ENCODE measurements at regions not wholly inside any gene's neighbourhood (a gene's known extent, or its start where the extent isn't known, plus 50 kb on each side); places are given as distances from the start of the nearest gene placed in this dataset.

DNA sequence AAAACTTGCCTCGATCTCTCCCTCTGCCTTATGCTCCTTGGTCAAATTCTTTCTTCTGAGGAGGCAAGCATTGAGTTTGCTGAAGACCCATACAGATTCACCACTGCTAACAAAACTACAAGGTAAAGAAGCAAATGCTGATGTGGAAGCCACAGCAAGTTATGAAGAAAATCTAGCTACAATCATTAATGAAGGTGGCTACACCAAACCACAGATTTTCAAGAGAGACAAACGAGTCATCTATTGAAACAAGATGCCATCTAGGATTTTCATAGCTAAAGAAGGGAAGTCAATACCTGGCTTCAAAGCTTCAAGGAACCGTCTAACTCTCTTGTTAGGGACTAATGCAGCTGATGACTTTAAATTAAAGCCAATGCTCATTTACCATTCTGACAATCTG, 203.2 kb downstream of the METTL4 start:
- no peak for DNase-seq (ENCODE audit: low spot score)
- Mint-ChIP-seq H3K27me3 (ENCODE audit: low read depth) (peaks cover 2% of the 10 kb centered on the region), H3K4me1 (ENCODE audit: low read depth) (no peaks in the 10 kb centered on the region), H3K36me3 (ENCODE audit: low read depth) (no peaks in the 10 kb centered on the region), H3K27ac (no peak overlapping the region), H3K4me3 (no peak overlapping the region), H3K9me3 (no peaks in the 10 kb centered on the region)

DNA sequence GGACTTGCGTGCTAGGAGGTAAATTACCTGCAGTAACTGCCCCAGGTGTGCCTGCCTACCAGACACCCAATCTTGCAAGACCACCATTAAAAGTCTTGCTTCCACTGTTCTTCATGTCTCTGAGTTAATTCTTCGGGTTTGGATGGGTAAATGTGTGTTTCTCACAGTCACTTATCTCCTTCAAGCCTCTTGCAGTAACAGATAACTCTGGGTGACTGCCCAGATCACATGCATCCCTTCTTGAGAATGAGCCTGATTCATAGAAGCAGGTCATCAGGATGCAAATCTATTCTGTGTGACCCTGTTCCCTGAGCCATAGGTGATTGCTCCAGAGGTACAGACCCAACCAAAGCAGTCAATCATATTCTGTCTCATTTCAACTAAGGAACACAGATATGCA, 194.6 kb downstream of the METTL4 start:
- Mint-ChIP-seq H3K27ac (no peak overlapping the region), H3K27me3 (ENCODE audit: low read depth) (no peaks in the 10 kb centered on the region), H3K9me3 (no peaks in the 10 kb centered on the region), H3K4me1 (ENCODE audit: low read depth) (no peaks in the 10 kb centered on the region), H3K36me3 (ENCODE audit: low read depth) (no peaks in the 10 kb centered on the region), H3K4me3 (no peak overlapping the region)
- no peak for DNase-seq (ENCODE audit: low spot score)

DNA sequence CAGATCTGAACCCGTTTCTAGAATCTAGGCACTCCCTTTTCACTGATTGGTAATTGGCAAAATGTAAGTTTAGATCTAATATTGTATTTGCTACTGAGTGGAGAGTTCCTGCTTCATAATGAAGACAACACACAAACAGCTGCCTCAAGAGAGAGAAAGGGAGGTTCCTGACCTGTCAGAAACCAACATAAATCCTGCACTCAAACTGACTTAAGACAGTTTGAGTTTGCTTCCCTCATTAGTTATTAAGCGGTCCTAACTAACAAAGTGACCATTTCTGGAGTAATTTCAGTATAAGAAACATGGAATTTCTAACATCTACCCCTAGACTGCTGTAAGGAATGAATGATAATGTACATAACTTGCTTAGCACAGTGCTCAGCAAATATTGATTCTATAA, 191.2 kb downstream of the METTL4 start:
- Mint-ChIP-seq H3K4me3 (no peak overlapping the region), H3K27me3 (ENCODE audit: low read depth) (no peaks in the 10 kb centered on the region), H3K4me1 (ENCODE audit: low read depth) (no peaks in the 10 kb centered on the region), H3K36me3 (ENCODE audit: low read depth) (no peaks in the 10 kb centered on the region), H3K27ac (no peak overlapping the region), H3K9me3 (no peaks in the 10 kb centered on the region)
- no peak for DNase-seq (ENCODE audit: low spot score)

DNA sequence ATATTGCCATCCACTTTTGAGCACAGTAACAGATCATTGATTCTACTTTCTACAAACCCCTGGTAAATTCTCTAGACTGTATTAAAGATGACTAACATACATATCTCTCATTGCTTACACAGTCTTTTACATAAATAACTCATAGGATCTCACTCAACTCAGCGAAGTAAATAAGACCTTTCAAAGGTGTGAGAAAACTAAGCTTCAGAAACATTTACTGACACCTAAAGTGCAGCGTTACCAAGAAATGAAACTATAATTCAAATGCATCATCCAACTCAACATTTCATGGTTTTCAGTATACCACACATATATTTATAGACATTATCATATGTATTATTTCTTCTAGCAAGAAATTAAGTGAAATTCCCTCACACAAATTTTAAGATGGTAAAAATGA, 189.8 kb downstream of the METTL4 start:
- Mint-ChIP-seq H3K36me3 (ENCODE audit: low read depth) (no peaks in the 10 kb centered on the region), H3K27ac (no peak overlapping the region), H3K9me3 (no peaks in the 10 kb centered on the region), H3K4me3 (no peak overlapping the region), H3K4me1 (ENCODE audit: low read depth) (no peaks in the 10 kb centered on the region), H3K27me3 (ENCODE audit: low read depth) (no peaks in the 10 kb centered on the region)
- no peak for DNase-seq (ENCODE audit: low spot score)

DNA sequence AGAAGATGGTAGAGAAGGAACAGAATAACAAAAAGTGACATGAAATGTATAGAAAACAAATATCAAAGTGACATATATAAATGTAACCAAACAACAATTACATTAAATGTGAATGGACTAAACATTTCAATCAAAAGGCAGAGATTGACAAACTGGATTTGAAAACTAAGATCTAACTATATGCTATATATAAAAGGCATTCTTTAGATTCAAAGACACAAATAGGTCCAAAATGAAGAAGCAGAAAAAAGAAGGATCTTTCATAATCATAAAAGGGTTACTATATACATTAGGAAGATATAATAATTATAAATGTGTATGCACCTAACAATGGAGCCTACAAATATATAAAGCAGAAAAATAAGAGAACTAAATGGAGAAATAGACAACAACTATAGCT, 183.7 kb downstream of the METTL4 start:
- no peak overlapping the region for H3K4me3 Mint-ChIP-seq

DNA sequence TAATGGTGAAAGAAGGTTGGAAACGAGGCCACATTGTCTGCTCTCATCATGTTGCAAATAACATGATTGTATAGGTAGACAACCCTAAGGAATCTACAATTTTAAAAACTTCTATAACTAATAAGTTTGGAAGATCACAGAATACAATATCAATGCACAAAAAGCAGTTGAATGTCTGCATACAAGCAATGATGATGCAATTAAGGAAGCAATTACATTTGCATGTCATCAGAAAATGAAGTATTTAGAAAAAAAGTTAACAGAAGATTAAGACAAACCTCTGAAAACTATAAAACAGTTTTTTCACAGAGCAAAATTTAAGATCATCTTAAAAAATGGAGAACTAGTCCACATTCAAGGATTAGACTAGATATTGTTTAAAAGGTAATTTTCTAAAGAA, 181.1 kb downstream of the METTL4 start:
- peaks cover 5% of the 10 kb centered on the region for H3K9me3 Mint-ChIP-seq
- peaks cover 11% of the 10 kb centered on the region for H3K27me3 Mint-ChIP-seq (ENCODE audit: low read depth)
- DNase-seq (ENCODE audit: low spot score), result no peak
- no peaks in the 10 kb centered on the region for H3K4me1 Mint-ChIP-seq (ENCODE audit: low read depth)
- no peak overlapping the region for H3K4me3 Mint-ChIP-seq
- H3K27ac Mint-ChIP-seq, result no peak overlapping the region
- no peaks in the 10 kb centered on the region for H3K36me3 Mint-ChIP-seq (ENCODE audit: low read depth)

More for the DNA sequence above, 183.7 kb downstream of the METTL4 start:
- H3K36me3 Mint-ChIP-seq (ENCODE audit: low read depth), result no peaks in the 10 kb centered on the region
- H3K27me3 Mint-ChIP-seq (ENCODE audit: low read depth), result peaks cover 5% of the 10 kb centered on the region
- peaks cover 5% of the 10 kb centered on the region for H3K9me3 Mint-ChIP-seq
- no peak overlapping the region for H3K27ac Mint-ChIP-seq
- H3K4me1 Mint-ChIP-seq (ENCODE audit: low read depth), result no peaks in the 10 kb centered on the region
- no peak for DNase-seq (ENCODE audit: low spot score)

DNA sequence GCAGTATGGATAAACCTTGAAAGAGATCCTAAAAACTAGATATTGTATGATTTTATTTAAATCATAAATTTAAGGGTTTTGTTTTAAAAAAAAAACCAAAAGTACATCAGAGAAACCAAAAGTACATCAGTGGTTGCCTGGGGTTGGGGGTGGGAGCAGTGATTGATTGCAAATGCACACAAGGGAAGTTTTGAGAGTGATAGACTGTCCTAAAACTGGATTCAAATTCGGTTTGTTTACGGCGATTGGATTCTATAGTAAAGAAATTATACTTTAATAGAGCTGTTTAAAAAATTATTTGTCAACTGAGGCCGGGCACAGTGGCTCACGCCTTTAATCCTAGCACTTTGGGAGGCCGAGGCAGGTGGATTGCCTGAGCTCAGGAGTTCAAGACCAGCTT, 179.8 kb downstream of the METTL4 start:
- no peak for DNase-seq (ENCODE audit: low spot score)
- Mint-ChIP-seq H3K4me3 (no peak overlapping the region), H3K27me3 (ENCODE audit: low read depth) (peaks cover 11% of the 10 kb centered on the region), H3K4me1 (ENCODE audit: low read depth) (no peaks in the 10 kb centered on the region), H3K9me3 (peaks cover 5% of the 10 kb centered on the region), H3K27ac (no peak overlapping the region), H3K36me3 (ENCODE audit: low read depth) (no peaks in the 10 kb centered on the region)

DNA sequence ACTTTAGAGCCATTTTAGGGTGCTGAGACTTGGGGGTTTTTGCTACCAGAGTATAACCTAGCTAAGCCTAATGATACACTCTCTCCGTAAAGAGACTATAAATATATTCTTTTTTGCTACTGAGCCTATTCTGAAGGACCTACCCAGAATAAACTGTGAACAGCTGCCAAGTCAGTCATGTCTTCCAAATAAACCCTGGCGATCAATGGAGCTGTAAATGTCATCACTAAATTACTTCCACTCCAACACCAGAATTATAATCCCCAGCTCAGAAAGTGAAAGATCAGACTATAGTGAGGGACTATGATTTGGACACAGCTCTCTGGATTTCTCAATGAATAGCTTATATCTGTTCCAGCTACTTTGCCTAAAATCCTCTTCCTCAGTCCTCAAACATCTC, 178.9 kb downstream of the METTL4 start:
- H3K9me3 Mint-ChIP-seq, result peaks cover 3% of the 10 kb centered on the region

DNA sequence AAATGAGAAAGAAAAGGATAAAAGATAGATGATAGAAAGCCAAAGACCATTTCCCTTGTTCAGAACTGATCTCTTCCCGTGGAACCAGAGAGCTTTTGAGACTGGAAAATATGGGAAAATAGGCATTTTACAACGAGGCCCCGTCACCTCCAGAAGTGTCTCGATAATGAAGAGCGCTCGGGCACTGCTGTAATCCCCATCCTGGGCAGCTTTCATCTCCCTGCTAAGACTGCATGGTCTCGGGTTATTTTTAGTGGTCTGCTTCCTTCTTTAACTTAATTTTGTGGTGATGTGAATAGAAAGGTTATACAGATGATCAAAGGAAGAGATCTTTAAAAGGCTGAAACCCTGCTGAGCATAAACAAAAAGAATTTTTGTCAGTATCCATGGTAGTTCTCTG, 176.6 kb downstream of the METTL4 start:
- Mint-ChIP-seq H3K9me3 (no peaks in the 10 kb centered on the region), H3K36me3 (ENCODE audit: low read depth) (no peaks in the 10 kb centered on the region), H3K4me1 (ENCODE audit: low read depth) (no peaks in the 10 kb centered on the region), H3K27me3 (ENCODE audit: low read depth) (peaks cover 11% of the 10 kb centered on the region), H3K4me3 (no peak overlapping the region), H3K27ac (no peak overlapping the region)
- DNase-seq (ENCODE audit: low spot score), result no peak

More for the DNA sequence above, 178.9 kb downstream of the METTL4 start:
- H3K4me1 Mint-ChIP-seq (ENCODE audit: low read depth), result no peaks in the 10 kb centered on the region
- no peak for DNase-seq (ENCODE audit: low spot score)
- no peaks in the 10 kb centered on the region for H3K36me3 Mint-ChIP-seq (ENCODE audit: low read depth)
- peaks cover 11% of the 10 kb centered on the region for H3K27me3 Mint-ChIP-seq (ENCODE audit: low read depth)
- H3K27ac Mint-ChIP-seq, result no peak overlapping the region
- no peak overlapping the region for H3K4me3 Mint-ChIP-seq

DNA sequence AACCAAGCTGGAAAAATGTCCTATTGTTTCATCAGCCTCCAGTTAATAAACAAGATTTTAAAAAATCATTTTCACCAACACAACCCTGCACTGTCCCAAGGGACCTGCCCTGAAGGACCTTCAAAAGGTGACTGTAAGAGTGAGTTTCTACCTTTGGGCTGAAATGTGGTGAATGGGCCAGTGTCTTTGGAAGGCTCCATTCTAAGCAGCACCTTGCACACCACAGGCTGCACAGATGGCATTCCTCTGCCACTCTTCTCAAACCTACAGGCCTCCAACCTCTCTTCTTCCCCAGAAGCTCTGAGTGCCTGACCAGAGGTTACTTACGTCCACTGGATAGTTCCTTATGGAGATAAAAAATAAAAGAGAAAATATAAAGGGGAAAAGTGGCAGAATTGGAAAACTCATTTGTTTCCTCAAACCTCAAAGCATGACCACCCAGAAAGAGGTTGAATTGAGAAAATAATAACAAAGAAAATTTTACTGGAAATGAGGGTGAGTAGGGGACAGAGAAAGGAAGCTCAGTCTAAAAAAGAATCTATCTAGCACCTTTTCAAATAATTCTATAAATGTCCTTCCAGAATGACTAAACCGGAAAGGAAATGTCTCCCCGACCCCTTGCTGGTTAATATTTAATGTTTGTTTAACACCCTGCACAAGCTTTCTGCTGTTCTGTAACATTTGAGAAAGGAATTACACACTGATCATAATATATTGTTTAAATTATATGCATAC, 175.7 kb downstream of the METTL4 start:
- Mint-ChIP-seq H3K9me3 (no peaks in the 10 kb centered on the region), H3K27ac (no peak overlapping the region), H3K4me3 (no peak overlapping the region), H3K36me3 (ENCODE audit: low read depth) (no peaks in the 10 kb centered on the region), H3K27me3 (ENCODE audit: low read depth) (peaks cover 9% of the 10 kb centered on the region), H3K4me1 (ENCODE audit: low read depth) (no peaks in the 10 kb centered on the region)
- no peak for DNase-seq (ENCODE audit: low spot score)

DNA sequence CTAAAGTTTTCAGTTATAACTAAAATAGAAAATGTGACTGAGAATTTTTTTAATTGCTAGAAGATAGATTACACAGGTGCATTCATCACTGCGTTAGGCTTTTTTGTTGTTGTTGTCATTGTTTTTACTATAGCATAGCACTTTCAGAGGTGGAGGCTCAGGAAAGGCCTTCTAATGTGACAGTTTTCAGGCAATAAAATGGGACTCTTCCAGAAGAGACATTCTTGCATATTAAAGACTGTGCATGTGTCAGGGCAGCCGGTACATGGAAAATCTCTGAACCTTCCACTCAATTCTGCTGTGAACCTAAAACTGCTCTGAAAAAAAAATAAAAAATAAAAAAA, 175.2 kb downstream of the METTL4 start:
- no peak for DNase-seq (ENCODE audit: low spot score)
- Mint-ChIP-seq H3K9me3 (no peaks in the 10 kb centered on the region), H3K4me3 (no peak overlapping the region), H3K4me1 (ENCODE audit: low read depth) (no peaks in the 10 kb centered on the region), H3K27me3 (ENCODE audit: low read depth) (peaks cover 7% of the 10 kb centered on the region), H3K27ac (no peak overlapping the region), H3K36me3 (ENCODE audit: low read depth) (no peaks in the 10 kb centered on the region)

DNA sequence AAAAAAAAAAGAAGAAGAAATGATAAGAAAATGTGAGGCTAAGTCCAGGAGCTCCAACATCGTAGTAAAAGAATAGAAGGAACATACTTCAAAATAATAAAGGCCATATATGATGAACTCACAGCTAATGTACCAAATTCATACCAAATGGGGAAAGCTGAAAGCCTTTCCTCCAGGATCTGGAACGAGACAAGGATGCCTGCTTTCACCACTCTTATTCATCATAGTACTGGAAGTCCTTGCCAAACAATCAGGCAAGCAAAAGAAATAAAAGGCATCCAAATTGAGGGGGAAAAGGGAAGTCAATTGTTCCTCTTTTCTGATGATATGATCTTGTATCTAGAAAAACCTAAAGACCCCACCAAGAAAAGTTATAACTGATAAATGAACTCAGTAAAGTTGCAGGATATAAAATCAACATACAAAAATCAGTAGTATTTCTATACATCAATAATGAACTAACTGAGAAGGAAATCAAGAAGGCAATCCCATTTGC, 170.6 kb downstream of the METTL4 start:
- Mint-ChIP-seq H3K27ac (no peak overlapping the region), H3K4me1 (ENCODE audit: low read depth) (no peaks in the 10 kb centered on the region), H3K4me3 (no peak overlapping the region), H3K9me3 (no peaks in the 10 kb centered on the region), H3K36me3 (ENCODE audit: low read depth) (no peaks in the 10 kb centered on the region), H3K27me3 (ENCODE audit: low read depth) (no peaks in the 10 kb centered on the region)
- no peak for DNase-seq (ENCODE audit: low spot score)

DNA sequence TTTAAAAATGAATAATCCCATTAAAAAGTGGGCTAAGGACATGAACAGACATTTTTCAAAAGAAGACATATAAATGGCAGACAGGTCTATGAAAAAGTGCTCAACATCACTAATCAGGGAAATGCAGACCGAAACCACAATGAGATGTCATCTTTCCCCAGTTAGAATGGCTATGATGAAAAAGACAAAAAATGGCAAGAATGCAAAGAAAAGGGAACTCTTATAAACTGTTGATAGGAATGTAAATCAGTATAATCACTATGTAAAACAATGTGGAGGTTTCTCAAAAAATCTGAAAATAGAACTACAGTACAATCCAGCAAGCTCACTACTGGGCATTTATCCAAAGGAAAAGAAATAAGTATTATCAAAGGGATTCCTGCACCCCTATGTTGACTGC, 169.2 kb downstream of the METTL4 start:
- Mint-ChIP-seq H3K4me3 (no peak overlapping the region), H3K36me3 (ENCODE audit: low read depth) (no peaks in the 10 kb centered on the region), H3K4me1 (ENCODE audit: low read depth) (no peaks in the 10 kb centered on the region), H3K27me3 (ENCODE audit: low read depth) (no peaks in the 10 kb centered on the region), H3K9me3 (no peaks in the 10 kb centered on the region), H3K27ac (no peak overlapping the region)
- DNase-seq (ENCODE audit: low spot score), result no peak

DNA sequence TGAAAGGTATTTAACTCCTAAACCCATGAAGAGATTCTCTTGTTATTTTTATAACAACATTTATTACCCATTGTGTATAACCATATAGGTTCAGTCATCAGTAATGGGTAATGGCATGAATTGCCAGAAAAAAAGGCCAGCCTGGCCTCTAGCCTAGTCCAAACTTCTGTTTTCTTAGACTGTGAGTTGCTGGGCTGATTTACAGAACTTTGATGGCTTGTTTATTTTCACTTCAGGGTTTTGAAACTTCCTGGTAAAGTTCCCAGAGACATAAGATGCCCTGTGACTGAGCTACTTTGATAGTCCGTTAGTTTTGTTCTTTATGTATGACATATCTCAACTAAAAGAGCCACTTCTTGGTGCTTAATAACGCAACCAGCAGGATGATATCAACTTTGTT, 164.8 kb downstream of the METTL4 start:
- DNase-seq (ENCODE audit: low spot score), result no peak
- no peak overlapping the region for H3K27ac Mint-ChIP-seq
- H3K4me3 Mint-ChIP-seq, result no peak overlapping the region
- no peaks in the 10 kb centered on the region for H3K27me3 Mint-ChIP-seq (ENCODE audit: low read depth)
- H3K36me3 Mint-ChIP-seq (ENCODE audit: low read depth), result no peaks in the 10 kb centered on the region
- H3K9me3 Mint-ChIP-seq, result no peaks in the 10 kb centered on the region
- peaks cover 3% of the 10 kb centered on the region for H3K4me1 Mint-ChIP-seq (ENCODE audit: low read depth)

DNA sequence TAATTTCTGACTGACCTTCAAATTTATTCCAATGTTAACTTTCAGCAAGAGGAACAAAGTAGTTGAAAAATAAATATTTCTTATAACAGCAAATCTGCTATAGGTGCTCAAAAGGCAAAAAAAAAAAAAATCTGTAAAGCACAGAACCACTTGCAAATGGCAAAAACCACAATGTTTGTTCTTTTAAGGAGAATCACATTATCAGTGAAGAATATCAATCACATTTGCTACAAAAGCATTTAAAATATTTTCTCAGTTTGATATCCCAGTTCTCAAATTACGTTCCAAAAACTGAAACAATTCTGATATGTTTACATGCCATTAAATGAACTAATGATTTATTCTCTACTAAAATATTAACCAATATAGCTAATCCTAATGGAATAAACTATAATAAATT, 163.3 kb downstream of the METTL4 start:
- H3K27me3 Mint-ChIP-seq (ENCODE audit: low read depth), result no peaks in the 10 kb centered on the region
- H3K9me3 Mint-ChIP-seq, result no peaks in the 10 kb centered on the region
- H3K27ac Mint-ChIP-seq, result no peak overlapping the region
- DNase-seq (ENCODE audit: low spot score), result no peak
- H3K4me1 Mint-ChIP-seq (ENCODE audit: low read depth), result peaks cover 3% of the 10 kb centered on the region
- no peak overlapping the region for H3K4me3 Mint-ChIP-seq
- H3K36me3 Mint-ChIP-seq (ENCODE audit: low read depth), result no peaks in the 10 kb centered on the region
